ENCODE measurements at regions not wholly inside any gene's neighbourhood (a gene's known extent, or its start where the extent isn't known, plus 50 kb on each side); places are given as distances from the start of the nearest gene placed in this dataset.
A peak's percentile ranks its signal among the peaks of the same experiment; 100 is the strongest.

- H3K56ac ChIP-seq (ENCODE audit: insufficient read length, low read depth, low read length): no peak overlapping the region
- no peak overlapping the region for H4K5ac ChIP-seq (ENCODE audit: insufficient read length, low read depth, low read length)
- H2AFZ ChIP-seq (ENCODE audit: low read length): no peak overlapping the region
- no peak overlapping the region for H3K14ac ChIP-seq (ENCODE audit: insufficient read depth, low read length)
- H3K4me3 Mint-ChIP-seq: peak overlapping the region in 1 of 2 experiments; percentile 2; a peak in 1 of 5 replicates
- peak overlapping the region in 2 of 3 experiments; percentile 36 to 84; a peak in 3 of 7 replicates for H3K27ac Mint-ChIP-seq
- no peak overlapping the region for H4K91ac ChIP-seq (ENCODE audit: insufficient read length, low read depth, low read length)
- no peak overlapping the region for H3K4me2 ChIP-seq (ENCODE audit: insufficient read depth, insufficient read length, low read length)
- no peak overlapping the region for H3T11ph ChIP-seq (ENCODE audit: low read length)
- no peak overlapping the region for H2BK20ac ChIP-seq (ENCODE audit: low read depth, low read length, poor library complexity, severe bottlenecking)
- H3K27me3 ChIP-seq (ENCODE audit: insufficient read depth, low read length): no peaks in the 10 kb centered on the region
- 0 out of 2 replicates have a peak, but pooled peaks cover 2% of the 10 kb centered on the region for H3K4me1 ChIP-seq (ENCODE audit: insufficient read depth, low read length)
- no peak overlapping the region for H2AK5ac ChIP-seq (ENCODE audit: insufficient read length, low read length)
- H3K79me2 ChIP-seq (ENCODE audit: insufficient read depth, low read length): no peaks in the 10 kb centered on the region
- no peak overlapping the region for H2BK5ac ChIP-seq (ENCODE audit: insufficient read length, low read length)
- H3K9me3 Mint-ChIP-seq: no peaks in the 10 kb centered on the region; a peak in 1 of 5 replicates
- H3K23ac ChIP-seq (ENCODE audit: insufficient read length, low read depth, low read length): no peak overlapping the region
- TF ChIP-seq CTCF (conservative IDR thresholded peaks at IDR 0.05): no peak
- H2BK120ac ChIP-seq (ENCODE audit: low read depth, low read length, poor library complexity, severe bottlenecking): no peak overlapping the region
- no peaks in the 10 kb centered on the region for H3K9me3 ChIP-seq (ENCODE audit: control insufficient read depth, low read depth, low read length)
- H3K23me2 ChIP-seq (ENCODE audit: insufficient read length, low read depth, low read length, poor library complexity, severe bottlenecking): peaks cover 2% of the 10 kb centered on the region
- H3K4me1 Mint-ChIP-seq: peaks cover 46 to 53% of the 10 kb centered on the region in 2 experiments
- H3K27me3 Mint-ChIP-seq (ENCODE audit: low read depth): peaks cover 10% of the 10 kb centered on the region
- H3K9ac ChIP-seq (ENCODE audit: extremely low read depth, insufficient read length, low read length): no peak overlapping the region
- H3K27ac ChIP-seq (ENCODE audit: insufficient read length, low read depth, low read length): no peak overlapping the region
- no peaks in the 10 kb centered on the region for H3K79me1 ChIP-seq (ENCODE audit: insufficient read depth, low read depth, low read length, poor library complexity, severe bottlenecking)
- no peaks in the 10 kb centered on the region for H3K36me3 Mint-ChIP-seq (ENCODE audit: insufficient read depth in 1 of 3, low read depth in 3 of 3)
- WGBS (ENCODE audit: extremely low coverage, insufficient read length, low lambda C conversion rate): no CpG with 5 or more reads among the region's 6 CpGs
- no peak overlapping the region for H3K4ac ChIP-seq (ENCODE audit: low read depth, low read length)
- no peak overlapping the region for H2BK15ac ChIP-seq (ENCODE audit: low read depth, low read length)
- no peak overlapping the region for H4K8ac ChIP-seq (replicated peaks; ENCODE audit: insufficient read length, low read depth, low read length)
- DNase-seq: no peak
- H4K20me1 ChIP-seq (ENCODE audit: control insufficient read depth, insufficient read depth, insufficient read length): no peaks in the 10 kb centered on the region
- no peak overlapping the region for H3K18ac ChIP-seq (ENCODE audit: insufficient read length, low read depth, low read length)
- H2BK12ac ChIP-seq (ENCODE audit: insufficient read length, low read depth, low read length): no peak overlapping the region
Observed at GRCh38 chr2:16022548-16023240, 82.3 kb downstream of the MYCN start.

All from H9 (cell line).